ENCODE measurements at regions not wholly inside any gene's neighbourhood (a gene's known extent, or its start where the extent isn't known, plus 50 kb on each side); places are given as distances from the start of the nearest gene placed in this dataset.

- WGBS, 2 experiments (ENCODE audit: extremely low coverage in 1 of 2, insufficient coverage in 1 of 2, insufficient read length in 1 of 2, insufficient replicate concordance in 2 of 2, low coverage in 1 of 2, low lambda C conversion rate in 2 of 2, missing lambda C conversion rate in 1 of 2): 80% methylated on average over 2 of the region's 2 CpGs; no CpG with 5 or more reads in 1 of the 2 experiments
- no peak overlapping the region for H2BK20ac ChIP-seq (ENCODE audit: low read length)
- no peak overlapping the region for H3K4me2 ChIP-seq (ENCODE audit: insufficient read depth in 1 of 2, low read depth in 2 of 2, low read length in 2 of 2)
- H3K23me2 ChIP-seq (ENCODE audit: low read depth, low read length): no peaks in the 10 kb centered on the region; the same call in 1 of the 2 replicates
- H4K5ac ChIP-seq (ENCODE audit: insufficient read length, low read depth, low read length): no peak overlapping the region
- H3K27ac ChIP-seq (ENCODE audit: low read depth, low read length): no peak overlapping the region
- ChIA-PET CTCF (ENCODE audit: partially characterized antibody) (no interaction called here), POLR2A (ENCODE audit: partially characterized antibody) (no interaction called here)
- no peaks in the 10 kb centered on the region for H3K79me2 ChIP-seq (ENCODE audit: control insufficient read depth in 1 of 2, insufficient read depth in 2 of 2, low read length in 2 of 2)
- DNase-seq (ENCODE audit: low read depth in 1 of 2, low spot score in 2 of 2): no peak
- H2BK15ac ChIP-seq (ENCODE audit: low read length): no peak overlapping the region
- H2BK120ac ChIP-seq (replicated peaks; ENCODE audit: low read depth, low read length): no peak overlapping the region
- H2AFZ ChIP-seq (ENCODE audit: low read length): no peak overlapping the region
- H3K4ac ChIP-seq (replicated peaks; ENCODE audit: insufficient read length, low read depth, low read length): no peak overlapping the region
- H3K4me3 ChIP-seq (ENCODE audit: extremely low read depth in 1 of 4, insufficient read depth in 2 of 4, low read depth in 3 of 4, low read length in 4 of 4): no peak overlapping the region
- no peak overlapping the region for H3K23ac ChIP-seq (ENCODE audit: insufficient read length)
- no peak overlapping the region for H3K18ac ChIP-seq (ENCODE audit: extremely low read depth, low read length)
- FAIRE-seq: no peak
- TF ChIP-seq SUZ12 (IDR thresholded peaks at IDR 0.05; ENCODE audit: low read length) (no peak), TCF12 (IDR thresholded peaks at IDR 0.05; ENCODE audit: low read depth, low read length) (no peak), RBBP5 (IDR thresholded peaks at IDR 0.05; ENCODE audit: borderline replicate concordance, low read depth, low read length) (no peak), SP4 (IDR thresholded peaks at IDR 0.05; ENCODE audit: low read length) (no peak), TBP (IDR thresholded peaks at IDR 0.05; ENCODE audit: low read depth, low read length) (no peak)
- H4K91ac ChIP-seq (replicated peaks; ENCODE audit: insufficient read length, low read length): no peak overlapping the region
- no peak overlapping the region for H3K56ac ChIP-seq (replicated peaks; ENCODE audit: insufficient read length, low read depth, low read length)
- no peaks in the 10 kb centered on the region for H3K79me1 ChIP-seq (ENCODE audit: low read depth, low read length)
- no peaks in the 10 kb centered on the region for H3K4me1 ChIP-seq (replicated peaks in 1 of 4; ENCODE audit: control insufficient read depth in 3 of 4, insufficient read depth in 4 of 4, low read length in 3 of 4)
- H4K8ac ChIP-seq (ENCODE audit: extremely low read depth, insufficient read depth, low read length): no peak overlapping the region
- H3K14ac ChIP-seq (ENCODE audit: insufficient read length): no peak overlapping the region
- H2BK12ac ChIP-seq (ENCODE audit: low read depth, low read length): no peak overlapping the region
- H3K36me3 ChIP-seq (ENCODE audit: control insufficient read depth in 2 of 4, insufficient read depth in 4 of 4, low read length in 3 of 4): no peaks in the 10 kb centered on the region
- no peak overlapping the region for H2AK5ac ChIP-seq (ENCODE audit: low read depth, low read length)
- H3K9ac ChIP-seq (replicated peaks in 1 of 4; ENCODE audit: extremely low read depth in 1 of 4, low read depth in 3 of 4, low read length in 3 of 4): no peak overlapping the region
- H3K9me3 ChIP-seq (ENCODE audit: insufficient read depth in 2 of 2, low read depth in 1 of 2, low read length in 1 of 2): no peaks in the 10 kb centered on the region
- H2BK5ac ChIP-seq (ENCODE audit: low read depth, low read length): no peak overlapping the region
- H4K20me1 ChIP-seq (replicated peaks in 1 of 2; ENCODE audit: control insufficient read depth in 1 of 2, insufficient read depth in 2 of 2, low read length in 2 of 2): no peaks in the 10 kb centered on the region
- no peaks in the 10 kb centered on the region for H3K27me3 ChIP-seq (replicated peaks in 1 of 4; ENCODE audit: control insufficient read depth in 3 of 4, extremely low read depth in 1 of 4, insufficient read depth in 3 of 4, low read length in 3 of 4)
Measured at GRCh38 chr9:107110153-107110552, 172.9 kb upstream of the RAD23B start.
